Endothelial cell of umbilical vein (primary cell): ENCODE measurements at regions not wholly inside any gene's neighbourhood (a gene's known extent, or its start where the extent isn't known, plus 50 kb on each side); places are given as distances from the start of the nearest gene placed in this dataset.

Experiments used
- BruUV-seq: library from RNA; stranded (reverse); fragments of 400-500 nt; replicated peaks from 2 replicates; lab custom pipeline; 2021; lab: Mats Ljungman, UMichigan
- CTCF ChIA-PET: fragments of 300-600, 350-600 bp; sonication (Branson Sonifier 250); formaldehyde crosslinking; loops from one replicate; lab custom pipeline; 2021; ENCODE audit warnings: antibody characterized with exemption, inconsistent platforms; lab: Charles Lee
- POLR2A ChIA-PET: fragments of 300-600, 350-600 bp; sonication (Branson Sonifier 250); formaldehyde crosslinking; loops from one replicate; lab custom pipeline; 2021; ENCODE audit warnings: antibody characterized with exemption, inconsistent platforms; lab: Charles Lee
- DNase-seq: peaks from one replicate; pipeline ENCODE4 v3.0.0-alpha.2; 2011; ENCODE audit warnings: low read depth, low spot score
- FAIRE-seq: peaks from 2 replicates; lab custom pipeline; 2011; peaks lifted over from hg19 to GRCh38; lab: Jason Lieb, UNC
- H2AFZ ChIP-seq: 2 replicates; pipeline ENCODE4 v1.6.0; 2012; ENCODE audit warnings: low read depth, low read length, control low read depth, inconsistent platforms
- H3K27ac ChIP-seq: 2 replicates; pipeline ENCODE4 v1.5.1; 2011; ENCODE audit warnings: low read depth, mild to moderate bottlenecking, control low read depth, low read length, moderate library complexity; ENCODE audit not compliant: insufficient read depth
- H3K27me3 ChIP-seq, 2 experiments: 2 replicates each; pipeline versions ENCODE4 v1.6.0 to v1.6.1; 2011; ENCODE audit warnings: low read length in 2 of 2, mixed read lengths in 1 of 2; ENCODE audit not compliant: control insufficient read depth in 2 of 2, insufficient read depth in 2 of 2
- H3K36me3 ChIP-seq, 2 experiments: 2 replicates in 1 of 2; 3 replicates in 1 of 2; pipeline ENCODE4 v1.5.1; 2011; ENCODE audit warnings: low read length in 2 of 2, mild to moderate bottlenecking in 1 of 2, moderate library complexity in 1 of 2; ENCODE audit not compliant: control insufficient read depth in 2 of 2, insufficient read depth in 2 of 2; ENCODE audit errors: extremely low read depth in 1 of 2
- H3K4me1 ChIP-seq: 3 replicates; pipeline ENCODE4 v1.5.1; 2011; ENCODE audit warnings: mild to moderate bottlenecking, low read length; ENCODE audit not compliant: control insufficient read depth, insufficient read depth; ENCODE audit errors: extremely low read depth
- H3K4me2 ChIP-seq: 2 replicates; pipeline ENCODE4 v1.6.1; 2011; ENCODE audit warnings: low read length, control low read depth, mixed read lengths; ENCODE audit not compliant: insufficient read depth
- H3K4me3 ChIP-seq, 3 experiments: fragments of 200-600 bp in 1 of 3; sonication (generic), shearing (Covaris generic) in 1 of 3; replicated peaks in 1 of 3; 2 replicates each; pipeline ENCODE4 v1.5.1; 2011 to 2016; ENCODE audit warnings: control low read depth in 3 of 3, low read length in 3 of 3, mild to moderate bottlenecking in 2 of 3, inconsistent platforms in 1 of 3, low read depth in 1 of 3, moderate library complexity in 1 of 3; ENCODE audit not compliant: insufficient read depth in 1 of 3
- H3K79me2 ChIP-seq: 2 replicates; pipeline ENCODE4 v1.6.0; 2012; ENCODE audit warnings: low read length, inconsistent platforms; ENCODE audit not compliant: control insufficient read depth, insufficient read depth
- H3K9ac ChIP-seq: replicated peaks from 2 replicates; pipeline ENCODE3; 2011; ENCODE audit warnings: low read length, control low read depth; ENCODE audit not compliant: insufficient read depth; ENCODE audit errors: extremely low read depth
- H3K9me1 ChIP-seq: replicated peaks from 3 replicates; pipeline ENCODE4 v1.6.0; 2011; ENCODE audit warnings: mild to moderate bottlenecking, low read length; ENCODE audit not compliant: control insufficient read depth, insufficient read depth; ENCODE audit errors: extremely low read depth
- H3K9me3 ChIP-seq: replicated peaks from 2 replicates; pipeline ENCODE4 v1.5.1; 2012; ENCODE audit warnings: low read length, inconsistent platforms; ENCODE audit not compliant: control insufficient read depth, insufficient read depth
- H4K20me1 ChIP-seq: replicated peaks from 2 replicates; pipeline ENCODE3; 2011; ENCODE audit warnings: mild to moderate bottlenecking, low read length; ENCODE audit not compliant: control insufficient read depth, insufficient read depth; ENCODE audit errors: extremely low read depth
- CTCF ChIP-seq, 2 donors: IDR thresholded peaks; 1 replicate in 1 of 2; 2 replicates in 1 of 2; pipeline ENCODE4 v1.5.1; 2011; ENCODE audit warnings: low read length in 2 of 2, mild to moderate bottlenecking in 2 of 2, moderate library complexity in 2 of 2, control low read depth in 1 of 2, inconsistent platforms in 1 of 2, low read depth in 1 of 2; ENCODE audit not compliant: insufficient read depth in 1 of 2; ENCODE audit errors: extremely low read depth in 1 of 2
- EZH2 ChIP-seq: IDR thresholded peaks from 2 replicates; pipeline ENCODE4 v1.6.1; 2012; ENCODE audit warnings: borderline replicate concordance, low read depth, mild to moderate bottlenecking, moderate library complexity, low read length, inconsistent platforms; ENCODE audit not compliant: severe bottlenecking
- FOS ChIP-seq: IDR thresholded peaks from 2 replicates; pipeline ENCODE4 v1.6.1; 2011; ENCODE audit warnings: mild to moderate bottlenecking, low read length, moderate library complexity, borderline replicate concordance; ENCODE audit not compliant: insufficient read depth
- GATA2 ChIP-seq: IDR thresholded peaks from 2 replicates; pipeline ENCODE4 v1.7.0; 2011; ENCODE audit warnings: low read depth, mild to moderate bottlenecking, moderate library complexity, mixed read lengths, low read length; ENCODE audit not compliant: insufficient read length, insufficient read depth
- JUN ChIP-seq: IDR thresholded peaks from 2 replicates; pipeline ENCODE4 v1.6.1; 2011; ENCODE audit warnings: borderline replicate concordance, low read depth; ENCODE audit not compliant: insufficient read length, insufficient read depth
- MAX ChIP-seq: IDR thresholded peaks from 2 replicates; pipeline ENCODE4 v1.6.1; 2011; ENCODE audit not compliant: insufficient read depth, insufficient read length
- MYC ChIP-seq: IDR thresholded peaks from one replicate; pipeline ENCODE4 v1.6.1; 2011; ENCODE audit warnings: mild to moderate bottlenecking, low read depth, low read length
- POLR2A ChIP-seq: IDR thresholded peaks from 2 replicates; pipeline ENCODE4 v1.6.1; 2012; ENCODE audit warnings: low read depth, mild to moderate bottlenecking, control low read depth, low read length
- POLR2AphosphoS5 ChIP-seq: IDR thresholded peaks from 2 replicates; pipeline ENCODE4 v1.6.1; 2012; ENCODE audit warnings: low read depth, mild to moderate bottlenecking, control low read depth, low read length, moderate library complexity; ENCODE audit not compliant: insufficient read depth
- dilution Hi-C: fragments of 300-500 bp; cut with MboI; formaldehyde crosslinking; loops from one replicate; pipeline ENCODE4 v1.15.0; 2019; ENCODE audit warnings: low sequenced_read_pairs; ENCODE audit not compliant: extremely low pct_ligation_motif_present
- intact Hi-C: fragments of 100-400 bp; cut with micrococcal nuclease; formaldehyde crosslinking; loops from one replicate; pipeline ENCODE4 v1.10.0; 2022

GRCh38 chr6:14951704-14952103 lies 294.2 kb upstream of the JARID2 start:
- Histone ChIP-seq H3K4me1 (no peaks in the 10 kb centered on the region), H3K27me3 (no peaks in the 10 kb centered on the region), H3K9ac (no peak overlapping the region), H3K36me3 (no peaks in the 10 kb centered on the region), H3K27ac (no peak overlapping the region), H3K9me3 (no peaks in the 10 kb centered on the region), H3K4me2 (no peak overlapping the region), H2AFZ (no peak overlapping the region), H3K4me3 (no peak overlapping the region), H3K79me2 (no peaks in the 10 kb centered on the region), H4K20me1 (no peaks in the 10 kb centered on the region), H3K9me1 (no peaks in the 10 kb centered on the region)
- dilution Hi-C loops (no loop called here), intact Hi-C loops (no loop called here)
- DNase-seq (no peak), FAIRE-seq (no peak)
- no TSS peak for BruUV-seq
- TF ChIP-seq EZH2 (no peak), FOS (no peak), POLR2AphosphoS5 (no peak), GATA2 (no peak)
- POLR2A ChIA-PET = no interaction called here
- CTCF ChIA-PET = no interaction called here

- Histone ChIP-seq H3K4me1 (no peaks in the 10 kb centered on the region), H3K4me3 (no peak overlapping the region), H3K9me1 (no peaks in the 10 kb centered on the region), H3K27ac (no peak overlapping the region), H3K36me3 (no peaks in the 10 kb centered on the region), H3K27me3 (no peaks in the 10 kb centered on the region), H3K9ac (no peak overlapping the region), H4K20me1 (no peaks in the 10 kb centered on the region), H3K4me2 (no peak overlapping the region), H3K79me2 (no peaks in the 10 kb centered on the region), H2AFZ (no peak overlapping the region), H3K9me3 (no peaks in the 10 kb centered on the region)
- CTCF ChIA-PET = no interaction called here
- DNase-seq = no peak
- no peak for FAIRE-seq
- POLR2A ChIA-PET = no interaction called here
- BruUV-seq = no TSS peak
- dilution Hi-C loops (no loop called here), intact Hi-C loops (no loop called here)
- TF ChIP-seq MAX = no peak
- no peak for TF ChIP-seq EZH2
- no peak for TF ChIP-seq MYC
- TF ChIP-seq JUN = no peak
- TF ChIP-seq POLR2AphosphoS5 = no peak
- TF ChIP-seq FOS = no peak
- no peak for TF ChIP-seq GATA2
- no peak for TF ChIP-seq CTCF (IDR thresholded peaks at IDR 0.05; ENCODE audit: extremely low read depth in 1 of 2, insufficient read depth in 1 of 2, low read depth in 1 of 2, low read length in 2 of 2)
- no peak for TF ChIP-seq POLR2A
Measured at GRCh38 chr6:14953836-14954235, 292.0 kb upstream of the JARID2 start.
